ENCODE measurements at regions not wholly inside any gene's neighbourhood (a gene's known extent, or its start where the extent isn't known, plus 50 kb on each side); places are given as distances from the start of the nearest gene placed in this dataset.
"Not testable (repeated sequence)": the region's sequence is repeated elsewhere in the genome, so short reads cannot be mapped to it uniquely, and the experiment has no call there.

- DNase-seq (ENCODE audit: low spot score) = no peak
Measured at GRCh38 chr7:119596651-119597050, 676.3 kb upstream of the KCND2 start.

- no peak for DNase-seq (ENCODE audit: low spot score)
Measured at GRCh38 chr7:119606297-119606696, 666.7 kb upstream of the KCND2 start.

- no peak for DNase-seq (ENCODE audit: low spot score)
Measured at GRCh38 chr7:119620769-119621168, 652.2 kb upstream of the KCND2 start.

GRCh38 chr7:119623427-119623826 is 649.5 kb upstream of the KCND2 start:
- no peak for DNase-seq (ENCODE audit: low spot score)

- DNase-seq (ENCODE audit: low spot score) = no peak
Measured at GRCh38 chr7:119630406-119630969, 642.5 kb upstream of the KCND2 start.

- DNase-seq (ENCODE audit: low spot score) = not testable (repeated sequence)
Measured at GRCh38 chr7:119633812-119634211, 639.2 kb upstream of the KCND2 start.

GRCh38 chr7:119640326-119640725 is 632.6 kb upstream of the KCND2 start:
- no peak for DNase-seq (ENCODE audit: low spot score)

- no peak for DNase-seq (ENCODE audit: low spot score)
Measured at GRCh38 chr7:119640861-119641260, 632.1 kb upstream of the KCND2 start.

GRCh38 chr7:119643558-119643957 is 629.4 kb upstream of the KCND2 start:
- no peak for DNase-seq (ENCODE audit: low spot score)

- DNase-seq (ENCODE audit: low spot score) = no peak
Measured at GRCh38 chr7:119647286-119647685, 625.7 kb upstream of the KCND2 start.

- not testable (repeated sequence) for DNase-seq (ENCODE audit: low spot score)
Measured at GRCh38 chr7:119648752-119649151, 624.2 kb upstream of the KCND2 start.

- DNase-seq (ENCODE audit: low spot score) = no peak
Measured at GRCh38 chr7:119660080-119660479, 612.9 kb upstream of the KCND2 start.

GRCh38 chr7:119664601-119665000 is 608.4 kb upstream of the KCND2 start:
- no peak for DNase-seq (ENCODE audit: low spot score)

- DNase-seq (ENCODE audit: low spot score) = no peak
Measured at GRCh38 chr7:119665796-119666195, 607.2 kb upstream of the KCND2 start.

- no peak for DNase-seq (ENCODE audit: low spot score)
Measured at GRCh38 chr7:119681336-119681735, 591.6 kb upstream of the KCND2 start.

GRCh38 chr7:119684763-119685162 is 588.2 kb upstream of the KCND2 start:
- no peak for DNase-seq (ENCODE audit: low spot score)

- no peak for DNase-seq (ENCODE audit: low spot score)
Measured at GRCh38 chr7:119685906-119686305, 587.1 kb upstream of the KCND2 start.

- no peak for DNase-seq (ENCODE audit: low spot score)
Measured at GRCh38 chr7:119688831-119689230, 584.1 kb upstream of the KCND2 start.

- no peak for DNase-seq (ENCODE audit: low spot score)
Measured at GRCh38 chr7:119692541-119692940, 580.4 kb upstream of the KCND2 start.

GRCh38 chr7:119694506-119694905 is 578.5 kb upstream of the KCND2 start:
- no peak for DNase-seq (ENCODE audit: low spot score)

- DNase-seq (ENCODE audit: low spot score) = no peak
Measured at GRCh38 chr7:119696336-119696735, 576.6 kb upstream of the KCND2 start.

GRCh38 chr7:119703895-119704294 is 569.1 kb upstream of the KCND2 start:
- DNase-seq (ENCODE audit: low spot score) = no peak

GRCh38 chr7:119706608-119707007 is 566.4 kb upstream of the KCND2 start:
- DNase-seq (ENCODE audit: low spot score) = no peak

- DNase-seq (ENCODE audit: low spot score) = no peak
Measured at GRCh38 chr7:119708891-119709290, 564.1 kb upstream of the KCND2 start.

GRCh38 chr7:119711104-119711503 is 561.9 kb upstream of the KCND2 start:
- no peak for DNase-seq (ENCODE audit: low spot score)

All from CD4-positive, alpha-beta T cell treated with Interleukin-2 at 100 ng/mL for 4 hours (primary cell).